Effector memory CD4-positive, alpha-beta T cell (primary cell): ENCODE measurements at regions not wholly inside any gene's neighbourhood (a gene's known extent, or its start where the extent isn't known, plus 50 kb on each side); places are given as distances from the start of the nearest gene placed in this dataset.
A peak's percentile ranks its signal among the peaks of the same experiment; 100 is the strongest.

Experiments
- DNase-seq, 3 donors: peaks; one replicate each; pipeline ENCODE4 v3.0.0-alpha.2; 2020
- H3K27ac ChIP-seq: 2 replicates; pipeline ENCODE4 v1.7.0; 2013; ENCODE audit warnings: mild to moderate bottlenecking, low read length, moderate library complexity; ENCODE audit not compliant: insufficient read depth, poor library complexity, severe bottlenecking
- H3K27me3 ChIP-seq: replicated peaks from 2 replicates; pipeline ENCODE4 v1.7.0; 2013; ENCODE audit warnings: mild to moderate bottlenecking, low read length; ENCODE audit not compliant: insufficient read depth, control insufficient read depth, poor library complexity, severe bottlenecking
- H3K36me3 ChIP-seq: 2 replicates; pipeline ENCODE4 v1.7.0; 2013; ENCODE audit warnings: mild to moderate bottlenecking, low read length, moderate library complexity; ENCODE audit not compliant: control insufficient read depth, insufficient read depth
- H3K4me1 ChIP-seq: 2 replicates; pipeline ENCODE4 v1.7.0; 2013; ENCODE audit warnings: low read length, mild to moderate bottlenecking; ENCODE audit not compliant: control insufficient read depth, insufficient read depth, poor library complexity, severe bottlenecking
- H3K4me3 ChIP-seq: 2 replicates; pipeline ENCODE4 v1.7.0; 2013; ENCODE audit warnings: low read length, low read depth, mild to moderate bottlenecking; ENCODE audit not compliant: insufficient read depth, poor library complexity, severe bottlenecking
- H3K9me3 ChIP-seq: 2 replicates; pipeline ENCODE4 v1.7.0; 2013; ENCODE audit warnings: mild to moderate bottlenecking, low read length, moderate library complexity; ENCODE audit not compliant: control insufficient read depth

GRCh38 chr18:21928925-21929324 is 188.3 kb downstream of the MIB1 start:
- no peak overlapping the region for H3K4me3 ChIP-seq
- no peaks in the 10 kb centered on the region for H3K9me3 ChIP-seq
- H3K27me3 ChIP-seq = peaks cover 12% of the 10 kb centered on the region
- H3K36me3 ChIP-seq = no peaks in the 10 kb centered on the region
- H3K27ac ChIP-seq = no peak overlapping the region
- DNase-seq = no peak
- H3K4me1 ChIP-seq = no peaks in the 10 kb centered on the region

- H3K4me1 ChIP-seq = no peaks in the 10 kb centered on the region
- no peaks in the 10 kb centered on the region for H3K36me3 ChIP-seq
- H3K27me3 ChIP-seq = peaks cover 5% of the 10 kb centered on the region
- no peaks in the 10 kb centered on the region for H3K9me3 ChIP-seq
- DNase-seq = no peak
- H3K27ac ChIP-seq = no peak overlapping the region
- H3K4me3 ChIP-seq = no peak overlapping the region
Observed at GRCh38 chr18:21930177-21930576, 189.6 kb downstream of the MIB1 start.

- no peaks in the 10 kb centered on the region for H3K9me3 ChIP-seq
- H3K27ac ChIP-seq = no peak overlapping the region
- H3K27me3 ChIP-seq = no peaks in the 10 kb centered on the region
- no peaks in the 10 kb centered on the region for H3K4me1 ChIP-seq
- no peak for DNase-seq
- no peaks in the 10 kb centered on the region for H3K36me3 ChIP-seq
- no peak overlapping the region for H3K4me3 ChIP-seq
Observed at GRCh38 chr18:21933931-21934765, 193.6 kb downstream of the MIB1 start.

GRCh38 chr18:21934766-21935015 is 194.1 kb downstream of the MIB1 start:
- Histone ChIP-seq H3K27ac (no peak overlapping the region), H3K4me1 (no peaks in the 10 kb centered on the region), H3K4me3 (no peak overlapping the region), H3K27me3 (no peaks in the 10 kb centered on the region), H3K36me3 (no peaks in the 10 kb centered on the region), H3K9me3 (no peaks in the 10 kb centered on the region)
- DNase-seq = no peak

GRCh38 chr18:21943456-21943855 is 202.9 kb downstream of the MIB1 start:
- Histone ChIP-seq H3K4me3 (no peak overlapping the region), H3K27me3 (no peaks in the 10 kb centered on the region), H3K36me3 (no peaks in the 10 kb centered on the region), H3K27ac (no peak overlapping the region), H3K4me1 (no peaks in the 10 kb centered on the region), H3K9me3 (no peaks in the 10 kb centered on the region)
- no peak for DNase-seq

GRCh38 chr18:21949326-21950015 is 208.9 kb downstream of the MIB1 start:
- no peak overlapping the region for H3K4me3 ChIP-seq
- no peak for DNase-seq
- no peaks in the 10 kb centered on the region for H3K27me3 ChIP-seq
- no peaks in the 10 kb centered on the region for H3K36me3 ChIP-seq
- H3K27ac ChIP-seq = no peak overlapping the region
- no peaks in the 10 kb centered on the region for H3K9me3 ChIP-seq
- H3K4me1 ChIP-seq = no peaks in the 10 kb centered on the region

- H3K9me3 ChIP-seq = no peaks in the 10 kb centered on the region
- no peak overlapping the region for H3K4me3 ChIP-seq
- peak; percentile 30 to 70 (median 53) for DNase-seq
- no peaks in the 10 kb centered on the region for H3K4me1 ChIP-seq
- no peaks in the 10 kb centered on the region for H3K36me3 ChIP-seq
- H3K27ac ChIP-seq = no peak overlapping the region
- H3K27me3 ChIP-seq = no peaks in the 10 kb centered on the region
Observed at GRCh38 chr18:21955757-21956652, 213.4 kb upstream of the GATA6 start.

GRCh38 chr18:21958263-21958662 is 211.1 kb upstream of the GATA6 start:
- no peak overlapping the region for H3K4me3 ChIP-seq
- H3K4me1 ChIP-seq = no peaks in the 10 kb centered on the region
- H3K27me3 ChIP-seq = no peaks in the 10 kb centered on the region
- H3K36me3 ChIP-seq = no peaks in the 10 kb centered on the region
- DNase-seq = no peak
- no peak overlapping the region for H3K27ac ChIP-seq
- no peaks in the 10 kb centered on the region for H3K9me3 ChIP-seq

GRCh38 chr18:21958707-21959450 is 210.5 kb upstream of the GATA6 start:
- Histone ChIP-seq H3K27ac (no peak overlapping the region), H3K9me3 (no peaks in the 10 kb centered on the region), H3K4me3 (no peak overlapping the region), H3K36me3 (no peaks in the 10 kb centered on the region), H3K27me3 (no peaks in the 10 kb centered on the region), H3K4me1 (no peaks in the 10 kb centered on the region)
- no peak for DNase-seq
